Activated T-cell treated with anti-CD3 and anti-CD28 coated beads, Interleukin-2, amount 50 U/mL, for 1 hour (primary cell): ENCODE measurements at regions not wholly inside any gene's neighbourhood (a gene's known extent, or its start where the extent isn't known, plus 50 kb on each side); places are given as distances from the start of the nearest gene placed in this dataset.

Source experiments
- DNase-seq: peaks from one replicate; pipeline ENCODE4 v3.0.0-alpha.2; 2020

DNA sequence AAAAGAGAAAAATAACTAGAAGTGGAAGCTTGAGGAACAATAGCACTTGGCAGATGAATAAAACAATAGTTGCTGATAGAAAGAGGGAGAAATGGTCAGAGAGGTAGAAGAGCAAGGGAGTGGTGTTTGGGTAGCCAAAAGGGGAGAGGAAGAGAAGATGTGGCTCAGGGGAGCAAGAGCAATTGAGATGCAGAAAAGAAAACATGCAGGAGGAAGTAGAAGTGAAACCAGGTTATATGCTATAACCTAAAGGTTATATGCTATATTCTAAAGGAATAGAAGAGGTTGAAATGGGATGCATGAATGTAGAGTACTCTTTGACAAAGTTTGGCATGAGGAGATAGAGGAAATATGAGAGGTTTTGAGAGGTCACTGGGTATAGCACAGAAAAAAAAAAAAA lies 759.5 kb downstream of the SATB2 start:
- no peak for DNase-seq

DNA sequence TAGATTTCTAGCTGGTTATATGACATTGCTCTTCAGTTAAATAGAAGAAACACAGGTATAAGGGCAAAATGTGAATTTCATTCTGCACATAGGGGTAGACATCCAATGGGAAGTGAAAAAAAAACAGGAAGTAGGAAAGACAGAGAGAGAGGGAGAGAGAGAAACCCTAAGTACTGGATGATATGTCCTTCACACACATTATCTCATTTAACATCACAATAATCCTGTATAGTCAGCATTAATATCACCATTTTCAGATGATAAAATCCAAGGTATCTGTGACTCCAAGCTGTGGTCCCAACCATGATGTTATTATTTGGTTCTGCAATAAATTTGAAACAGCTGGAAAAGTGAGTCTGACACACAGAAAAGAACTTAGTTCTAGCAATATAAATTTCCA lies 759.9 kb downstream of the SATB2 start:
- no peak for DNase-seq

DNA sequence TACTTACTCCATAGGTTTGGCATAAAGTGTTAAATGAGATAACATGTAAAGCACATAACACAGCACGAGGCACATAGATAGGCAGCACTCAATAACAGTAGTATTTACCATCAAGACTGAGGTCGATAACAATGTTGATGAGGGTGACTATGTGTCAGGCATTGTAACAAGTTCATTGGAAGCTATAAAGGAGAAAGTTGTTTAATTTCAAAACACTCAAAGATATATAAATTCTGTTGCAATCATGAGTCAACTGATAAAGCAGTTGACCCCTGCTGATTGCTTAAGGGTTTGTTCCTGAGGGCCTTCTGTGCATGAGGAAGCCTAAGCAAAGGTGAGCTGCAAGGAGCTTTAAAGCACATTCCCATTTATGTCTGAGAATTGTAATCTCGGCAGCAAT lies 760.5 kb downstream of the SATB2 start:
- DNase-seq, result no peak

DNA sequence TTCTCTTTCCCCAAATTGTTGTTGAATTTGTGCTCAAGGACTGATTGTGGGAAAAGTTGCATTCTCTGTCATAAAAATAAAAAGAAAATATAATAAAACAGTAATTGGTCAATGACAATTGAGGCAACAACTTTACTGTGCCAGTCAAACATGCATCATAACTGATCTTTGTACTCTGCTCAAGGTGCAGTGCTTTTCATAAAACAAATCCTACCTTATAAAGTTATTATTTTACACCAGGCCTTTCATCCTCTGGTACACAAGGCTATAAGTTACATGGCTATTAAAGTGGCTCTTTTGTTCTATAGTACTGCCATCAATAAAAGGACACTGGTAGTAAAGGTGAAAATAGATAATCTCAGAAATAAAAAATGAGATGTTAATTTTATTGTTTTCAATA lies 761.9 kb downstream of the SATB2 start:
- no peak for DNase-seq

DNA sequence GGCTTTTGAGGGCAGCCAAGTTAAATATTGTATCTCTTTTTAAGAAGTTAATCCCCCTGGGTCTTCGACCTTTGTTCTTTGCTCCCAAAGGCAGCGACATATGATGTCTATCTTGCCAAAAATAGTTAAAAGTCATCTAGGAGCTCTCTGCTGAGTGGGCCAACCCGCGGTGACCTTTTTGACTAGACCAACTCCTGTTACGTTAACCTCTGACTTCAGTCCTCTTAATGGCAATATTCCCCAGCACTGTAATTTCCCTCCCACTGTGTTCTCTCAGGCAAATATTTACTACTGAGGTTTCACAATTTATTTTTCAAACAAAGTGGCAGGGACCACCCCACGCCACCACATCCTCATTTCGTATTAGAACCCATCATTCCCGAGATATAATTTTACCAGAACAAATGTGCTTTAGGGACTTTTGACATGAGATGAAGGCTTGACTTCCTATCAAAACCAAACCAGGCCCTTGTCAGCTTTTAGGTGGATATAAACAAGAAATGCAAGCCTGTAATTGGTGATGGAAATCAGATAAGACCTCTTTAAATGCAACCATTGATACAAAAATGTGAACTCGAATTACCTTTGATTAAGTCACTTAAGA lies 764.7 kb downstream of the SATB2 start:
- DNase-seq, result no peak

DNA sequence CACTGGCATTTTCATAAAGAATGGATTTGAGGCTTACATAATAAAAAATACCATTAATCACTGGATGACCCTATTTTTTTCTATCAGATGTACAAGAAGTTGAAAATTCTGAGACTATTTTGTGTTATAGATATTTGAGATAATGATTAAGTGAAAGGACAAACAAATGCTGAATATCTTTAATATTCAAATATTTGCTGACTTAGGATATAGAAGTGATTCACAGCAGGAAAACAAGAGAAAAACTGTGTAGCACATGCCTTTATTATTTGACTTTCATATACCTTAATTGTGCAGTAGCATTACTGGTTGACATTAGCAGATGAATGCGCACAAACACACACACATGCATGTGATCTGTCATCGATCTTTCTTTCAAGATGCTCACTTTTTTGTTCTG lies 766.5 kb downstream of the SATB2 start:
- DNase-seq, result no peak

DNA sequence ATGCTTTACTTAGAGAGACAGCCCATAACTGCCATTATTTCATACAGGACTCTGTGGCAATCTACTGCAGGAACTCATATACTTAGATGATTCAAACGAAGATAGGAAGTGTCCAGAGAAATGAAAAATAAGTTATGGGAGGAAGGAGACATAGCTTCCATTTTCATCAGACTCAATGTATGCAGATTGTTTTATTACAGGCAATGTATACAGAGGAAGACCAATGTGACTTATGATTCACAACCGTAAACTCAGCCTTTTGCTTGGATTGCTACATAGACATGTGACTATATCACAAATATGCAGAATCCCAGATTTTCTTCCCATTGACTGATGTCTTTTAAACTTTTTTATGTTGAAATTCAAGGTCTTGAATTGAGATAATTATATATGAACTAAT lies 793.4 kb downstream of the SATB2 start:
- no peak for DNase-seq

DNA sequence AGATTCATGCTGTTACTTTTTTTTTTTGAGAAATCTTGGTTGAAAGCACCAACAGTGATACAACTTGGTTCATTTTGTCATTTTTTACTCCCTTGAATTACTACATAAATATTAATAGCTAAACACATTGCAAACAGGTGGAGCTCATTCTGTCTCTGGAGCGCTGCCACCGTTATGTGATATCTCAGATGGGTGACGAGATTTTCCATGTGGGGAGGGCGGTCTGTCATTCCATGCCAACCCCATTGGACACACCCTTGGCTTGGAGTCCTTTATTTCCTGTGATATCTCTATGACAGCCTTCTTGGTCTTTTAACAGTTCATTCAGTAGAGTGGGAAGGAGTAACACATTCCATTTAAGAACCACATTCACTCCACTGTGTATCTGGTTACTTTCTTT lies 794.8 kb downstream of the SATB2 start:
- DNase-seq, result no peak

DNA sequence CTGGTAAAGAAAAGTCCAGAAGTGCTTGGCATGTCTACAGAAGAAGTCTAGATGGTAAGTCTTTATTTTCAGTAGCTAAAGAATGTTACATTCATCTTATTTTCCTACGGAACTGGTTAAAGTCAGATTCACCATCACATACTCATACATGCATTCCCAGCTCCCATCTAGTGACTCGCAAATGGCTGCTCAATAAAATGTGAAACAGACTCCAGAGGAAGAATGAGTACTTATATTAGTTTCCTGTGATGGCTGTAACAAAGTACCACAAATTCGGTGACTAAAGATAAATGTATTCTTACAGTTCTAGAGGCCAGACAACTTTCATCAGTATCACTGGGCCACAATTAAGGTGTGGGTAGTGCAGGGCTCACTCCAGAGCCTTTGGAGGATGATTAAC lies 797.2 kb downstream of the SATB2 start:
- DNase-seq, result no peak

DNA sequence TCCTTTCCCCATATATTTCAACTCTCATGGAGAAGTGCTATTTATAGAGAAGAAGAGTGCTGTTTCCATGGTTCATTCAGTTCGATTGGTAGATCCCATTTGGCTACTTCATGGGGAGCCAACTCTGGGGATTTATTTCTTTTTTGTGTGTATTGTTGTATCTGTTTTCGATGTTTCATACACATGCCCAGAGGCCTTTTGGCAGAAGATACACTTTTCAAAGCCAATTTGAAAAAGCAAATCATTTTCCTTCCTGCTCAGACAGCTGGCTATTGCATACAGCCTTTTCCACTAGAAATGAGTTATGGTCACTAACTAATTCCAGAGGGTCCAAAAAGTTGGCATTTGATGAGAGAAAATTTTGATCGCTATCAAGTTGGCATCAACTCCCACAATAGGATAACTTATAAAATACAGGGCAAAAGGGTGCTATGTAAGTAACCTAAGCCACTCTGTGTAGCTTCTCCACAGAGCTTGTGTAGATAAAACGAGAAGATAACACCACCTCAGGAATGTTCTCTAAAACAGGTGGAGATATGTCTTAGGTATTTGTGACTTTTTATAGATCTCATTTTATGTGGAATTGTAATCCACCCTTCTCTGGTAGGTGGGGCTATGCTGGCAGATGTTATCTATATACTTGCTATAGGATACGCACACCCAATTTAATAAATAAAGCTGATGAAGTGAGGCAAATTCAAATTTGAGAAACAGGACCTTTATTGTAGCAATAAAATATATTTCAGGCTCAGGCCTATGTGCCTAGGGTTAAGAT lies 798.5 kb downstream of the SATB2 start:
- DNase-seq, result no peak

DNA sequence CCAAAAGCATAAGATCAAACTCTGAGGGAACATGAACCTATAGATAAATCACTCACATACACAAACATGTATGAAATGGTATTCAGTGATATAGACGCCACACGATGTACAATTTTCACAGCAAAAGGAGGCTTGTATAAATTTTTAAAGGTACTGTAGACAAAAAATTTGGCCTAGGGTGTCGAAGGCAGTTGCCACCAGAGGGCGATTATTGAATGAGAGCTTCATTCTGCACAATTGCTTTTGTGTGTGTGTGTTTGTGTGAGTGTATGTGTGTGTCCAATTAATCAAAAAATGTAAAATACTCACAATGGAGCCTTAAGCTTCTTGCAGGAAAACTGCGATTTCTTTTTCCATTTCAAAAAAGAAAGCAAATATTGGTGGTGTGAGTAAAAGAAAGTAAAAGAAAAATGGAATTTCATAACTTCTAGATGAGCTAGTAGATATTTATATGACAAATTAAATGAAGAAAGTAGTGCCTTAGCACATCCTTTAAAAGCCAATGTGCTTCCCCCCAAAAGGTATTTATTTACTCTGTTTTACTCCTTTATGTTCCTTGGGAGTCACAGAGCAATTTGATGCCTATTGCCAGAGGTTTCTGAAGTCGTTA lies 800.1 kb downstream of the SATB2 start:
- no peak for DNase-seq

DNA sequence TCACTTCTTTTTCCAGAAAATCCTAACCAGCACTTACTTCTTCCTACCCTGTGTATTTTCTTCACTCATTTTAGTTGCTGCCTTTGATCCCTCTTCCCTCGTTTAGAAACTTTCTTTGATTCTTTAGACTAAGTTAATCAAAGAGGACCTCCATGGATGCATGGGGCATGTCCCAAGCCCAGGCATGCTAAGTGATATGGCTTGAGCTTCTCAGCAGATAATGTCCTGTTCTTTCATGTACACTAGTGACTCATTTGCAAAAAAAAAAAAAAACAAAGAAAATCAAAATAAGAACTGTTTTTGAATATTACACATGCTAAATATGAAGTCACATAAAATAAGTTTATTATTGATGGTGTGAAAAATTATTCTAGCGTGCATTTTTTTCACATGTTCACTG lies 800.9 kb downstream of the SATB2 start:
- DNase-seq, result no peak

DNA sequence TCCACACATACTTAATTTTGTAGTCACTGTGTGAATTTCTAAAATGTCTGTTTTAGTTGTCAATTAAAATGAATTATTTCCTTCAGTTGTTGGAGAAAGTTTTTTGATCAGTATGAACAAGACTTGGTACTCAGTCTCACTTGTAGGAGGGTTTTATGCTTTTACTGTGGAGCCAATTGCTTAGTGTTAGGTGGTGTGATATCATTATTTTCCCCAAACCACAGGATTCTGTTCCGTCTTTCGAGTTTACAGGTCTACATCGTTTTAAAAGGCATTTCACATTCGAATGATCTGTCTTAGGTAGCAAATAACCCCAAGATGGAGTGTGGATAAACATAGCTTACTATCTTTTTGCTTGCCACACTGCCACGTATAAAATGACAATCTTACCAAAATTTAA lies 803.1 kb downstream of the SATB2 start:
- no peak for DNase-seq

DNA sequence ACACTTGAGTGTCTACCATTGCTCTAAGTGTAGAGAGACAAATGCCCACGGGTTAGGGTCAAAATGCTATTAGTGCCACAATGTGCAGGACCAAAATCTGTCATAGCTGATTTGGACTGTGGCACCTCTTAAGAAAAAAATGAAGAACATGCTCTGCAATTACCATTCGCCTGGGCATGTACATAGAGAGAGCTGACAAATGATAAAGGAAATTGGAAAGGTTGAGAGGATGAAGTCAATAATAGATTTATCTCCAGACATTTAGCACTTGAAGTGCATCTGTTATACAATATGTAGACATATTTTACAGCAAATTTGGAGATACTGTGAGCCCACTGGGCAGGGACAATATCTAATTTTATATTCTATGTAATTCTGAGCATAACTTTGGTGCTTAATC lies 804.4 kb downstream of the SATB2 start:
- no peak for DNase-seq

DNA sequence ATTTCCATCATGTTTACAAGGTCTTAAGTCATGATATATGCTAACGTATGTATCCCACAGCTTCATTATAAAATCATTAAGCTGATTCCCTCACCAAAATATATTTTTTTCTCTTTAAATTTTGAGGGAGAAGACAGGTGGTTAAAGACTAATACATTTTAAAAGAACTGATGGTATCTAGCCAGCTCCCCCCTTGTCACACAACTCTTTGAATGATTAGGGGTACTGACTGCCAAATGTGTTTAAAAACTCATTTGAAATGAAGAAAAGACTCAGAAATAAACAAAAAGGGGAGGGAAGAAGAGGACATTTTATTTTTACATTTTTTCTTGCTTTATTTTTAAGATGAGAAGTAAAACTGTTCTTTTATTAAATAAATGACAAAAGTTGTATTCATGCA lies 805.3 kb downstream of the SATB2 start:
- DNase-seq, result no peak

DNA sequence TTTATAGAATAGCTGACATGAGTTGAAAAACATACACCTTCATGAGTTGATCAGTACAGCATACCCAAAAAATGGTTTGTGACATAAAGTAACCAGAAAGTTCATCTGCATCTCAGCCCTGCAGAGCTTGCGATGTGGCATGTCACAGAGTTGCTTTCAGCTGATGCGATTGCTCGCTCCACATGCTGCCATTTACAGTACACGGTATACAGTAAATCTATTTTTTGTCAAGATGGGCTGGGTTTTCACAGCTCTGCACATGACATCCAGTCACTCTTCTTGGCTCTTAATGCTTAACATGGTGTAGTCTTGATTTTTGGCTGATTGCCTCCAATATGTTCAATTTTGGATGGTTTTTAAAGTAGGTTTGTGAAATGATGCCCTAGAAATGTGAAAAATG lies 811.9 kb downstream of the SATB2 start:
- DNase-seq, result no peak

DNA sequence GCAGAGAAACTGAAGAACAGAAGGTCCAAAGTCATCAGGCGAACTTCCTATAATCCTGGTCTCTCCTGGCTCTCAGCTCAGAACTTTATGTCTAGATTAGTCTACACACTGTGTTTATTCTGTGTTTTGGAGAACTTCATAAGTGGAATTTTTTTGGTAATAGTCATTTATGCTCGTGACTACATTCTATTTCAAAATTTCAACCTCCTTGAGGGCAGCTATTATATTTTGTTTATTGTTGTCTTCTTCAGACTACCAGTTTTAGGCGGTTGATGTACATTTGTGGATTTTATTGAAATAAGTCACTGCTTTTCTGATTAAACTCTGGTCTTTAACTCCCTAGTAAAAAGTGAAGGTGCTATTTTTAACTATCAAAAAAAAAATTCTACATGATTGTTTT lies 816.6 kb downstream of the SATB2 start:
- no peak for DNase-seq

DNA sequence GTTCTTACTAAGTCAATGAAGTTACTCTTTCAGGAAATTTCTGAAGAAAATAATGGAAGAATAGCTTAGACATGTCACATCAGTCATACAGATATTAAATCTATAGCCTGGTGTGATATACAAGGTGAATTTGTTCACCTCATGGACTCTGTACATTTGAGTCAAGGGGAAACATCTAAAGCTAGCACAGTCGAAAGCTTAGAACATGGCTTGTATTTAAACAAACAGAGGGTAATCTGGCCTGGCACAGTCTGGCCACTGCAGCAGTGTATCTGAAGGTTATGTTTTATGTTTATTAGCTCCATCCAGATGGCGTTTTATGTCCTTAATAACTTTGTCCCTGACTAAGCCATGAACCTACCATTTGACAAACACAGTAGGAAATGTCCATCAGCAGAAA lies 817.3 kb downstream of the SATB2 start:
- DNase-seq, result no peak

DNA sequence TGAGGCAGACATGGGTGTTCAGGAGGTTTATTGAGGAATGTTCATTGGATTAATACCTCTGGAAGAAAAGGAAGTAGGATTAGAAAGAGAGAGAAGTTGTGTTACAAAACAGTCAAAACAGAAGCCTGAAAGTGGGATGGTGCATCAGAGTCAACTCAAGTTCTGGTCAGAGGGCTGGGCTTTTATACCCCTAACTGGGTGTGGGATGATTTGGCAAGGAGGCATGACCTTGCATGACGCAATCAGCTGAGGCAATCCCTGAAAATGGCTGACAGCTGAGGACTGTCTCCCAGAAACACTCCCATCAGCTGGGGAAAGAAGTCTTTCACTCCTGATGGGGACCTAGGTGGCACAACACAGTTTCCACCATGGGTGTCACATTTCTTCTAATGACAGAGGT lies 818.2 kb downstream of the SATB2 start:
- DNase-seq, result no peak

DNA sequence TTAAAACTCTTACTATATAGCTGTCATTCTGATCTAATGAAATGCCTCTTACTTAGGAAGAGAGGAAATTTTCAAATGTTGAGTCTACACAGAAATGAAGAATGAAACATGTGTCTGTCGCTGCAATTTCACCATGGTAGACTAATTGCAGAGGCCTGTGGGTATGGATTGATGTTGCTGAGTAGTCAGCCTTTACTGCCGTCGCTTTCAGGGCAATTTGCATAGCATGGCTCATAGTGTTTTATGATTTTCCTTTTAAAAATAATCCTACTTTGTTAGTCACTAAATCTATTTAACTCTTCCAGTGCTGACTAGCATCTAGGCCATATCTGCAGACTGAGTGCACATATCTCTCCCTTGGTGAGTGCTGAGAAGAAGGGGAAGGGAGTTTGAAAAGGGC lies 819.2 kb downstream of the SATB2 start:
- no peak for DNase-seq

DNA sequence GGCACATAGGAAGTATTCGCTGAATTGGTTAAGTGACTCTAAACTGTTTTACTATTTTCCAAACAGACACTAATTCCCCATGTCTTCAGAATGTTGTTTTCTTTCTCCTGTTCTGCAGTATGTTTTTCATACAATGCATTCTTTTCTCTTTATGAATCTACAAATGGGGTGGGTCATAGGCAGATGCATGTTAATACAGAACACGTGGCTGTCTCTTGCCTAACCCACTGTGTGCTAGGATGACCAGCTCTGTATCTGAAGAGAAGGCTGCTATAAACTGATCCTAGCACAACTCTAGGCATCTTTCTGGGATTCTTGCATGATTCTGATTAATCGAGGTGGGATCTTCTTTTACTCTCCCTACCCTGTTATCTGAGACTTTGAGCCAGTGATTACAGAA lies 826.0 kb downstream of the PLCL1 start:
- no peak for DNase-seq

DNA sequence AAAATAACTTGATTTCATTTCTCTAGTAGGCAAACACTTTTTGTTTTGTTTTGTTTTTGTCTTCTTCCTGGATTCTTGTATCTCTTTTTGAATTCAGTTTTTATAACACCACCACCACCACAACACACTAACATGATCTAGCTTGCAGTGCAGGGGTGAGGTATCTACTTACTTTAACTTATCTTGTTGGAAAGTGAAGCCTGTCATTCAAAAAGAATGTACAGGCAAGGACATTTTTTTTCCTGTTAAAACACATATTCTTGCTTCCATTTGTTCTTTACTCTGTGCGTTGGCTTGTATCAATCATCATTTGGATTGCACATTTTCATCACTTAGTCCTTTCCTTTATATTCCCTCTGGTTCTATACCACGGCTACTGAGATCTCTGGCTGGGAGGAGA lies 824.2 kb downstream of the PLCL1 start:
- DNase-seq, result no peak

DNA sequence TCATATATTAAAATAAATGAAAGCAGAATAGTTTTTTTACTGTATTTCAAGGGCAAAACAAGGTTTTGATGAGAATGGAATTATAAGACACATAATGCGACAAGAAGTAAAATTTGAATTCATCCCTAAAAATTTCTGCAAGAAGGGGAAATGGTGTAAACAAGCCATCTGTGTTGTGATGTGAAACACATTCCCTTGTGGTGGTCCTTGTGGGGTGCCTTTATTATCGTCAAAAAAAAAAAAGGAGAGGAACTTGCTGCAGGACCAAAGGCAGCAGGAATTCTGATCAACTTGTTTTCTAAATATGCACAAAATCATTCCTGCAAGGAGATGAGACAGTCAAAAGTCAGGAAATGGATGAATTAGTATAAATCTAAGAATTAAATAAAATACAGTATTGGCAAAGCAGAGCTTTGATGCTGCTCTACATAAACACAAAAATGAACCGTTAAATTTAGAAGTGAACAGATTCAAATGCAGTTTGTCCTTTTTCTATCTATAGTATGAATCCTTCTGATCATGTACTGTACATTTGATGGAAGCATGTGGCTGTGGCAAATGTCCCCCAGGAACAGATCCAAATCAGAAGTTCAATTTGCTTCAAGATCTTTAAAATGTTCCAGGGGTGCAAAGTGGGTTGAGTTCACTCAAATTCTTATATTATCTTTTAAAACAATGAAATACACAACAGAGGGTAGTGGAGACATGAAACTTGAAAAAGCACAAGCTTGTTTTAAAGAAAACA lies 818.8 kb downstream of the PLCL1 start:
- no peak for DNase-seq

DNA sequence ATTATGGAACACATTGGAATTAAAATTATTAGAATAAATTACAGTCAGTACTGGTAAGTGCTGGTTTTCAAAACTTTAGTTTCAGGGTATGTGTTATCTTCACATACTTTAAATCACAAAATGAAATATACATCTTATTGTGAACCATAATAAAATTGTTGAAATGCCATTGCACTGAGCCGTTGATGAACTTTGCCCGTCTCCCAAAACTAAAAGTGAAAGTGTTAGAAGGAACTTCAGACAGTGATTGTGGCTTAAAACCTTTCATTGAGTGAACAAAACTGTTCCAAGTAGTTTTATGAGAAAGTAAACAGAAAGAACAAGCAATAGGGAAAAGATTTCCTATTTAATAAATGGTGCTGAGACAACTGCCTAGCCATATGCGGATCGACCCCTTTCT lies 811.6 kb downstream of the PLCL1 start:
- no peak for DNase-seq
